SK-N-SH (cell line): ENCODE measurements at regions not wholly inside any gene's neighbourhood (a gene's known extent, or its start where the extent isn't known, plus 50 kb on each side); places are given as distances from the start of the nearest gene placed in this dataset.

ENCODE experiments used
- EP300 ChIP-seq, 2 experiments: IDR thresholded peaks; 2 replicates each; pipeline versions ENCODE4 v1.4.0 to v1.6.1; 2012; ENCODE audit warnings: borderline replicate concordance in 1 of 2, low read depth in 1 of 2, low read length in 1 of 2
- MXI1 ChIP-seq: IDR thresholded peaks from 2 replicates; pipeline ENCODE4 v1.6.1; 2012; ENCODE audit warnings: mild to moderate bottlenecking, low read depth, low read length, improper control_type of control experiment
- TAF1 ChIP-seq: IDR thresholded peaks from 2 replicates; pipeline ENCODE4 v1.6.1; 2012; ENCODE audit warnings: low read depth, mild to moderate bottlenecking, low read length, moderate library complexity, borderline replicate concordance
- YY1 ChIP-seq: IDR thresholded peaks from 2 replicates; pipeline ENCODE4 v1.4.0; 2012; ENCODE audit warnings: low read depth, mild to moderate bottlenecking
- TF ChIP-seq, protein P1 (sequence below): fragments of 200-600 bp; sonication (generic); IDR thresholded peaks from 2 replicates; pipeline ENCODE4 v1.6.1; 2017; ENCODE audit warnings: antibody characterized with exemption, mild to moderate bottlenecking, moderate library complexity
- TF ChIP-seq, protein P2 (sequence below): IDR thresholded peaks from 2 replicates; pipeline ENCODE4 v1.4.0; 2012; ENCODE audit warnings: low read depth
- TF ChIP-seq, protein P3 (sequence below): IDR thresholded peaks from 2 replicates; pipeline ENCODE4 v1.4.0; 2012; ENCODE audit warnings: low read depth, borderline replicate concordance

DNA sequence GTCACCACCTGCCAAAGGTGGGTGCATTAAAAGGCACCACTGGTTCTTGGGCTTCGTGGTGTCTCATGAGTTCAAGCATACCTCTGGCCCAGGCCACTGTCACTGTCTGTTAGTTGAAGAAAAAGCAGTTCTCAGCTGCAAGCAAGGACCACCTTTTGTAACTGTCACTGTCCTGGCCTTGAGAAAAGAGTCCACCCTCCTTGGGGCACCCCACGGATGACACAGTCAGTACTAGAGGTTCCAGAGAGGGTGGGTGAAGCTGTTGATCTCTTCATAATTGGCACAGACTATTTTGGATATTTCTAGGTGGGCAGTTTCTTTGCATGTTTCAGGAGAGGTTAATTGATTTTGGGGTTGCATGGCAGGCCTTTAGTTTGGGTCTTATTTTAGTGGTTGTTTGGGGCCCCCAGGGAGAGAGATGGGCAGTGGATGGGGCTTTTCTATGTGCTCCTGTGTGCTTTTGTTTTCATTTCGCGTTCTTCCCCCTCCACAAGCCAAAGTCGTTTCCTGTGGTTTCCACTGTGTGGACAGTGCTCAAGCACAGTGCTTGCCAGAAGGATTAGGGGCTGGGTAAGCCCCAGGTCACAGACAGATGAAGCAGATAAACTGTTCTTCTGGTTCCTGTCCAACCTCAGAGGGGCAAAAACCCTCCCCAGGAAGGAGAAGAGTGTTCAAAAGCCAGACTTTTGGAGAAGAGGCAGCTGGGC, 156.2 kb upstream of the PPP1R2C start:
- TF ChIP-seq, protein P1, sequence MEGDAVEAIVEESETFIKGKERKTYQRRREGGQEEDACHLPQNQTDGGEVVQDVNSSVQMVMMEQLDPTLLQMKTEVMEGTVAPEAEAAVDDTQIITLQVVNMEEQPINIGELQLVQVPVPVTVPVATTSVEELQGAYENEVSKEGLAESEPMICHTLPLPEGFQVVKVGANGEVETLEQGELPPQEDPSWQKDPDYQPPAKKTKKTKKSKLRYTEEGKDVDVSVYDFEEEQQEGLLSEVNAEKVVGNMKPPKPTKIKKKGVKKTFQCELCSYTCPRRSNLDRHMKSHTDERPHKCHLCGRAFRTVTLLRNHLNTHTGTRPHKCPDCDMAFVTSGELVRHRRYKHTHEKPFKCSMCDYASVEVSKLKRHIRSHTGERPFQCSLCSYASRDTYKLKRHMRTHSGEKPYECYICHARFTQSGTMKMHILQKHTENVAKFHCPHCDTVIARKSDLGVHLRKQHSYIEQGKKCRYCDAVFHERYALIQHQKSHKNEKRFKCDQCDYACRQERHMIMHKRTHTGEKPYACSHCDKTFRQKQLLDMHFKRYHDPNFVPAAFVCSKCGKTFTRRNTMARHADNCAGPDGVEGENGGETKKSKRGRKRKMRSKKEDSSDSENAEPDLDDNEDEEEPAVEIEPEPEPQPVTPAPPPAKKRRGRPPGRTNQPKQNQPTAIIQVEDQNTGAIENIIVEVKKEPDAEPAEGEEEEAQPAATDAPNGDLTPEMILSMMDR: no peak
- no peak for TF ChIP-seq EP300 (IDR thresholded peaks at IDR 0.05; ENCODE audit: borderline replicate concordance in 1 of 2, low read depth in 1 of 2, low read length in 1 of 2)
- TF ChIP-seq, protein P2, sequence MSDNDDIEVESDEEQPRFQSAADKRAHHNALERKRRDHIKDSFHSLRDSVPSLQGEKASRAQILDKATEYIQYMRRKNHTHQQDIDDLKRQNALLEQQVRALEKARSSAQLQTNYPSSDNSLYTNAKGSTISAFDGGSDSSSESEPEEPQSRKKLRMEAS: no peak
- TF ChIP-seq, protein P3, sequence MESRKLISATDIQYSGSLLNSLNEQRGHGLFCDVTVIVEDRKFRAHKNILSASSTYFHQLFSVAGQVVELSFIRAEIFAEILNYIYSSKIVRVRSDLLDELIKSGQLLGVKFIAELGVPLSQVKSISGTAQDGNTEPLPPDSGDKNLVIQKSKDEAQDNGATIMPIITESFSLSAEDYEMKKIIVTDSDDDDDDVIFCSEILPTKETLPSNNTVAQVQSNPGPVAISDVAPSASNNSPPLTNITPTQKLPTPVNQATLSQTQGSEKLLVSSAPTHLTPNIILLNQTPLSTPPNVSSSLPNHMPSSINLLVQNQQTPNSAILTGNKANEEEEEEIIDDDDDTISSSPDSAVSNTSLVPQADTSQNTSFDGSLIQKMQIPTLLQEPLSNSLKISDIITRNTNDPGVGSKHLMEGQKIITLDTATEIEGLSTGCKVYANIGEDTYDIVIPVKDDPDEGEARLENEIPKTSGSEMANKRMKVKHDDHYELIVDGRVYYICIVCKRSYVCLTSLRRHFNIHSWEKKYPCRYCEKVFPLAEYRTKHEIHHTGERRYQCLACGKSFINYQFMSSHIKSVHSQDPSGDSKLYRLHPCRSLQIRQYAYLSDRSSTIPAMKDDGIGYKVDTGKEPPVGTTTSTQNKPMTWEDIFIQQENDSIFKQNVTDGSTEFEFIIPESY: no peak
- no peak for TF ChIP-seq TAF1
- no peak for TF ChIP-seq YY1
- no peak for TF ChIP-seq MXI1
